Muscle of leg (tissue), 3 donors: ENCODE measurements at regions not wholly inside any gene's neighbourhood (a gene's known extent, or its start where the extent isn't known, plus 50 kb on each side); places are given as distances from the start of the nearest gene placed in this dataset.

ENCODE experiments used
- DNase-seq: peaks from one replicate; pipeline ENCODE4 v3.0.0; 2013
- H3K27ac ChIP-seq: one replicate; pipeline ENCODE4 v1.5.1; 2013; ENCODE audit warnings: mild to moderate bottlenecking, low read length, control low read depth
- H3K27me3 ChIP-seq: one replicate; pipeline ENCODE4 v1.6.1; 2013; ENCODE audit warnings: low read length; ENCODE audit not compliant: control insufficient read depth, insufficient read depth
- H3K36me3 ChIP-seq: one replicate; pipeline ENCODE4 v1.6.1; 2013; ENCODE audit warnings: low read length; ENCODE audit not compliant: control insufficient read depth, insufficient read depth
- H3K4me1 ChIP-seq: one replicate; pipeline ENCODE4 v1.6.1; 2013; ENCODE audit warnings: low read length; ENCODE audit not compliant: control insufficient read depth, insufficient read depth
- H3K4me3 ChIP-seq: one replicate; pipeline ENCODE4 v1.5.1; 2013; ENCODE audit warnings: low read length, control low read depth
- H3K9me3 ChIP-seq: replicated peaks from 2 replicates; pipeline ENCODE4 v1.6.1; 2013; ENCODE audit warnings: low read depth, low read length; ENCODE audit not compliant: control insufficient read depth
- WGBS: methylation state at CpG from one replicate; pipeline ENCODE4 v1.1.5; 2013; ENCODE audit warnings: missing lambda C conversion rate; ENCODE audit not compliant: insufficient coverage; 5-methylcytosine and 5-hydroxymethylcytosine counted together

- no peaks in the 10 kb centered on the region for H3K4me1 ChIP-seq
These were observed 56.5 kb downstream of the CT47B1 start for GRCh38 chrX:120819126-120819525.

GRCh38 chrX:120813982-120814381 is 61.7 kb downstream of the CT47B1 start:
- no peaks in the 10 kb centered on the region for H3K4me1 ChIP-seq
- H3K36me3 ChIP-seq, result no peaks in the 10 kb centered on the region
- peaks cover 2% of the 10 kb centered on the region for H3K9me3 ChIP-seq
- no peak overlapping the region for H3K27ac ChIP-seq
- H3K27me3 ChIP-seq, result no peaks in the 10 kb centered on the region
- DNase-seq, result no peak
- H3K4me3 ChIP-seq, result no peak overlapping the region
- no CpG with 5 or more reads among the region's 5 CpGs for WGBS

More at GRCh38 chrX:120819126-120819525, 56.5 kb downstream of the CT47B1 start:
- H3K9me3 ChIP-seq, result no peaks in the 10 kb centered on the region
- H3K4me3 ChIP-seq, result no peak overlapping the region
- no peak overlapping the region for H3K27ac ChIP-seq
- WGBS, result no CpG with 5 or more reads among the region's 2 CpGs
- no peaks in the 10 kb centered on the region for H3K36me3 ChIP-seq
- DNase-seq, result no peak
- no peaks in the 10 kb centered on the region for H3K27me3 ChIP-seq

GRCh38 chrX:120801426-120801825 is 74.2 kb downstream of the CT47B1 start:
- Histone ChIP-seq H3K4me3 (no peak overlapping the region), H3K27me3 (peaks cover 4% of the 10 kb centered on the region), H3K9me3 (no peaks in the 10 kb centered on the region), H3K36me3 (no peaks in the 10 kb centered on the region), H3K4me1 (no peaks in the 10 kb centered on the region), H3K27ac (no peak overlapping the region)
- no peak for DNase-seq
- 58% methylated on average over 2 of the region's 4 CpGs for WGBS

- H3K27ac ChIP-seq, result peak overlapping the region; percentile 55
- WGBS, result no CpG with 5 or more reads among the region's 3 CpGs
These were observed 78.3 kb downstream of the CT47B1 start for GRCh38 chrX:120797188-120797851.

GRCh38 chrX:120795301-120795700 is 80.4 kb downstream of the CT47B1 start:
- H3K9me3 ChIP-seq, result no peaks in the 10 kb centered on the region
- H3K27ac ChIP-seq, result no peak overlapping the region
- no CpG with 5 or more reads among the region's 2 CpGs for WGBS
- no peak overlapping the region for H3K4me3 ChIP-seq
- no peaks in the 10 kb centered on the region for H3K36me3 ChIP-seq
- DNase-seq, result no peak
- peaks cover 4% of the 10 kb centered on the region for H3K4me1 ChIP-seq
- peaks cover 4% of the 10 kb centered on the region for H3K27me3 ChIP-seq

More at GRCh38 chrX:120797188-120797851, 78.3 kb downstream of the CT47B1 start:
- Histone ChIP-seq H3K4me1 (no peaks in the 10 kb centered on the region), H3K27me3 (peaks cover 4% of the 10 kb centered on the region), H3K36me3 (no peaks in the 10 kb centered on the region), H3K4me3 (no peak overlapping the region), H3K9me3 (no peaks in the 10 kb centered on the region)
- DNase-seq, result peak; percentile 83

- Histone ChIP-seq H3K27ac (no peak overlapping the region), H3K4me3 (no peak overlapping the region), H3K27me3 (peaks cover 4% of the 10 kb centered on the region), H3K36me3 (no peaks in the 10 kb centered on the region), H3K9me3 (no peaks in the 10 kb centered on the region), H3K4me1 (peaks cover 6% of the 10 kb centered on the region)
- 50% methylated on average over 1 of the region's 2 CpGs for WGBS
- no peak for DNase-seq
These were observed 81.1 kb downstream of the CT47B1 start for GRCh38 chrX:120794525-120794975.

- H3K27ac ChIP-seq, result no peak overlapping the region
- DNase-seq, result no peak
- H3K9me3 ChIP-seq, result no peaks in the 10 kb centered on the region
- peaks cover 6% of the 10 kb centered on the region for H3K4me1 ChIP-seq
- H3K36me3 ChIP-seq, result no peaks in the 10 kb centered on the region
- H3K27me3 ChIP-seq, result peaks cover 4% of the 10 kb centered on the region
- H3K4me3 ChIP-seq, result no peak overlapping the region
These were observed 82.6 kb downstream of the CT47B1 start for GRCh38 chrX:120793098-120793497.

- H3K36me3 ChIP-seq, result no peaks in the 10 kb centered on the region
- H3K4me3 ChIP-seq, result no peak overlapping the region
- 12% methylated on average over 2 of the region's 2 CpGs for WGBS
- H3K4me1 ChIP-seq, result peaks cover 6% of the 10 kb centered on the region
- no peak for DNase-seq
- H3K27ac ChIP-seq, result no peak overlapping the region
- no peaks in the 10 kb centered on the region for H3K9me3 ChIP-seq
- H3K27me3 ChIP-seq, result no peaks in the 10 kb centered on the region
These were observed 84.5 kb downstream of the CT47B1 start for GRCh38 chrX:120791013-120791643.

- Histone ChIP-seq H3K27ac (no peak overlapping the region), H3K4me3 (no peak overlapping the region), H3K4me1 (peaks cover 6% of the 10 kb centered on the region), H3K36me3 (no peaks in the 10 kb centered on the region), H3K9me3 (no peaks in the 10 kb centered on the region), H3K27me3 (no peaks in the 10 kb centered on the region)
- no peak for DNase-seq
- WGBS, result 39% methylated on average over 2 of the region's 4 CpGs
These were observed 85.1 kb downstream of the CT47B1 start for GRCh38 chrX:120790552-120790951.

- WGBS, result 0% methylated on average over 4 of the region's 5 CpGs
- H3K27ac ChIP-seq, result no peak overlapping the region
- H3K27me3 ChIP-seq, result no peaks in the 10 kb centered on the region
- no peaks in the 10 kb centered on the region for H3K9me3 ChIP-seq
- no peak overlapping the region for H3K4me3 ChIP-seq
- no peaks in the 10 kb centered on the region for H3K36me3 ChIP-seq
- peaks cover 6% of the 10 kb centered on the region for H3K4me1 ChIP-seq
- peak; percentile 92 for DNase-seq
These were observed 85.5 kb downstream of the CT47B1 start for GRCh38 chrX:120790118-120790517.
